ENCODE measurements at regions not wholly inside any gene's neighbourhood (a gene's known extent, or its start where the extent isn't known, plus 50 kb on each side); places are given as distances from the start of the nearest gene placed in this dataset.
"Not testable (repeated sequence)": the region's sequence is repeated elsewhere in the genome, so short reads cannot be mapped to it uniquely, and the experiment has no call there.

DNA sequence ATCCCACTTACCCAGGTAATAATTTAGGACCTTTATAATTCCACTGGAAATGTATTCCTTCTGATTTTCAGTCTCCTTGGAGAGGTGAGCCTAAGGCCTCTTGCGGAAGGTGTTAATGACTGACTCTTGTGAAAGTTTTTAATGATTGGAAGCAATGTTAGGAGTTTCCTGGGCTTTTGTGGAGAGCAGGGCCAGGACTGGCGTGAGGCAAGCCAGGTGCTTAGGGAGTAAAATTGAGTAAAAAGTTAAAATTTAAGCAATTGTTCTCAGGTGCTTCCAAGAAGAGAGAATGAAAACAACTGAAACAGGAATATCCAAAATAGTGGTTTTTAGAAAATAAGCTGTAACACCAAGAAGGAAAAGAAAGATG, 130.6 kb upstream of the TGFBR2 start:
- no peak for DNase-seq

DNA sequence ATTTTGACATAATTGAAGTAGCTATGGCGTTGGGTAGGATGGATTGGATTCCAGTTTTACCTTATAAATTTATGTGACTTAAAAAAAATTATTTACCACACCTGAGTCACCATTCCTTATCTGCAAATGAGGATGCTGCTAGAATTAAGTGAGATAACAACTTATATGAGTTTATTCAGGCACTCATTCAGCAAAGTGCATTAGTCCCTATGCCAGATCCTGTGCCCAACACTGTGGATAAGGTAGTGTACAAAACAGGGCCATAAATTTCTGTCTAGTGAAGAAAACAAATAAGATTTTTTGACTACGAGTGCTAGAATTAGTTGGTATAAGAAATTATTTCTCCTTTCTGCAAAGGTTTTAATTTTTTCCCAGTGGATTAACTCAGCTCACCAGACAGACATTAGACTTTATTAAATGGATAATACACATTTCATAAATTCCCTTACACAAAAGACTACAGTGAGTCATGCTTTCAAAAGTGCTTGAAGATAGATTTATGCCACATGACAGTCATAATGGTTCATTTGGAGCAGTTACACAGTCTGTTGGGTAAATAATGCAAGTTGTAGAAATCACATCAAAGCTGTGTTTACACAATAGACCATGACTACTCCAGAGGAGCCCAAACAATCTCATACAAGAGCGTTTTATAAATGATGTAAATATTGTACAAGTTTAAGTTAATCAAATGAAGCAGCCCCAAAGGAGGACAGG, 129.9 kb upstream of the TGFBR2 start:
- DNase-seq: no peak

DNA sequence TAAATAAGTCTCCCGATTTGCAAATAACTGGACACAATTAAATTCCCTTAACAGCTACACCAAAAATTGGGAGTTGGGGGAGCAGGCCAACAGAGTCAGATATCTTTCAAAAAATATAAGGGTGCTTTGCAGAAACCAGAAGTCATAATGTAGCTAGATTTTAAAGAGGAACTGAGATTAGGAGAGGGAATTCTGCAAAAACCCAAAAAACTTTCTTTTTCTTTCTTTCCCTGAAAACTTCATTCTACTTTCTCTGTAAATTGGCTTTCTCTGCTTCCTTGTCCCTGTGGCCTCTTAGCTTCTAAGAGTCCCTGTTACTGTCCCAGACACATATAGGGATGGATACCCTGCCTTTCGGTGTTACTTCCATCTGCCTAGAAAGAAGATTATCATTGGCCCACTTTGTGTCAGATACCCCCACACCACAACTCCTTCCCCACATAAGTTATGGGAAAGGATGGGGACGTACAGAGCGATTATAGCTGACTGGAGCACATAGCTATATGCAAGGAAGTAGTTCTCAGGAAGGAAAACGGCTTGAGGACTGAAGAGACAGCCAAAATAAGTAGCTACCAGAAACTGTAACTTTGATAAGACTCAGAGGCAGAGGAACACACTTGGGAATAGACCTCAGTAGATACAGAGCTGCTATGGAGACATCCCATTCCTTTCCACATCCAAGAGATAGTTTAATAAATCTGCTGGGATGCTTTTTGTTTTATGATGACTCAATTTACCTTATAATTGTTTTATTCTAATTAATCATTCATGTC, 129.1 kb upstream of the TGFBR2 start:
- no peak for DNase-seq

DNA sequence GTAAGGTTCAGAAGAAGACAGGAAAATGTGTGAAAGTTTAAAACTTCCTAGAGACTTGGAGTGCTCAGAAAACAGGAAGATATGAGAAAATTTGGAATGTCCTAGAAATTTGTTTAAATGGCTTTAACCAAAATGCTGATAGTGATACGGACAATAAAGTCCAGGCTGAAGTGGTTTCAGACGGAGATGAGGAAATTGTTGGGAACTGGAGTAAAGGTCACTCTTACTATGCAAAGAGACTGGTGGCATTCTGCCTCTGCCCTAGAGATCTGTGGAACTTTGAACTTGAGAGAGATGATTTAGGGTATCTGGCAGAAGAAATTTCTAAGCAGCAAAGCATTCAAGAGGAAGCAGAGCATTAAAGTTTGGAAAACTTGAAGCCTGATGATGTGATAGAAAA, 126.7 kb upstream of the TGFBR2 start:
- not testable (repeated sequence) for DNase-seq

DNA sequence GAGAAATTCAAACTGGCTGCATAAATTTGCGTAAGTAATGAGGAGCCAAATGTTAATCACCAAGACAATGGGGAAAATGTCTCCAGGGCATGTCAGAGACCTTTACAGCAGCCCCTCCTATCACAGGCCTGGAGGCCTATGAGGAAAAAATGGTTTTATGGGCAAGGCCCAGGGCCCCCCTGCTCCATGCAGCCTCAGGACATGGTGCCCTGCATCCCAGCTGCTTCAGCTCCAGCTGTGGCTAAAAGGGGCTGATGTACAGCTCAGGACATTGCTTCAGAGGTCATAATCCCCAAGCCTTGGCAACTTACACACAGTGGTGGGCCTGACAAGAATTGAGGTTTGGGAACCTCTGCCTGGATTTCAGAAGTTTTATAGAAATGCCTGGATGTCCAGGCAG, 126.2 kb upstream of the TGFBR2 start:
- DNase-seq: not testable (repeated sequence)

DNA sequence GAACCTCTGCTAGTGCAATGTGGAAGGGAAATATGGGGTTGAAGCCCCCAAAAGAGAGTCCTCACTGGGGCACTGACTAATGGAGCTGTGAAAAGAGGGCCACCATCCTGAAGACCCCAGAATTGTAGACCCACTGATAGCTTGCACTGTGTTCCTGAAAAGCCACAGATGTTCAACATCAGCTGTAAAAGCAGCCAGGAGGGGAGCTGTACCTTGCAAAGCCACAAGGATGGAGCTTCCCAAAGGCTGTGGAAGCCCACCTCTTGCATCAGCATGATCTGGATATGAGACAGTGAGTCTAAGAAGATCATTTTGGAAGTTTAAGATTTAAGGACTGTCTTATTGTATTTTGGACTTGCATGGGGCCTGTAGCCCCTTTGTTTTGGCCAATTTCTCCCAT, 125.8 kb upstream of the TGFBR2 start:
- DNase-seq: no peak

DNA sequence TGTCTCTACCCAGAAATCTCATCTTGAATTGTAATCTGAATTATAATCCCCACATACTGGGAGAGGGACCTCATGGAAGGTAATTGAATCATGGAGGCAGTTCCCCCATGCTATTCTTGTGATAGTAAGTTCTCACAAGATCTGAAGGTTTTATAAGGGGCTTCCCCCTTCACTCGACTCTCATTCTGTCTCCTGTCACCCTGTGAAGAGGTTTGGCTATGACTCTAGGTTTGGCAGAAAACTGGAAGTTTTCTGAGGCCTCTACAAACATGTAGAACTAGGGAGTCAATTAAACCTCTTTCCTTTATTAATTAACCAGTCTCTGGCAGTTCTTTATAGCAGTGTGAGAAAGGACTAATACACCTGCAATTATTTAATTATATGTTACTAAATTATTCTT, 125.2 kb upstream of the TGFBR2 start:
- DNase-seq: no peak

DNA sequence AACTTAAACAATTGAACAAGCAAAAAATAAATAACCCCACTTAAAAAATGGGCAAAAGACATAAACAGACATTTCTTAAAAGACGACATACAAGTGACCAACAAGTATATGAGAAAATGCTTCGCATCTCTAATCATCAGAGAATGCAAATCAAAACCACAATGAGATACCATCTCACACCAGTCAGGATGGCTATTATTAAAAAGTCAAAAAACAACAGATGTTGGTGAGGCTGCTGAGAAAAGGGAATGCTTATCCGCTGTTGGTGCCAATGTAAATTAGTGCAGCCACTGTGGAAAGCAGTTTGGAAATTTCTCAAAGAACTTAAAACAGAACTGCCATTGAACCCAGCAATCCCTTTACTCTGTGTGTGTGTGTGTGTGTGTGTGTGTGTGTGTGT, 122.2 kb upstream of the TGFBR2 start:
- not testable (repeated sequence) for DNase-seq

DNA sequence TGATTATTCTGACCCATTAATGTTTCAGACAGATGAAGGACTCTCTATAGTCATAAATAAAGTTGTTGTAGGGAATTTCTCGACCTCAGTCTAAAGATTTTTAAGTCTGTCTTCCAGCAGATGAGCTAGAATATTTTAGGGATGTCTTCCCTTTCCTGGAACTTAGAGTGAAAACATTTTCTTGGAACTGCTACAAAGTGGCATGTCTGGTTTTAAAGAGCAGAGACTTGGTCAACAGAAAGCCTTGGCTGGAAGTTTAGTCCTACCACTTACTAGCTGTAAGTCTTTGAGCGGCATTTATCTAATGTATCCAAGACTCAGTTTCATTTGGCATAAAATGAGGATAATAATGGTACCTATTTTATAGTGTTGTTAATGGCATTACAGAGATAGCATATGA, 120.0 kb upstream of the TGFBR2 start:
- no peak for DNase-seq

DNA sequence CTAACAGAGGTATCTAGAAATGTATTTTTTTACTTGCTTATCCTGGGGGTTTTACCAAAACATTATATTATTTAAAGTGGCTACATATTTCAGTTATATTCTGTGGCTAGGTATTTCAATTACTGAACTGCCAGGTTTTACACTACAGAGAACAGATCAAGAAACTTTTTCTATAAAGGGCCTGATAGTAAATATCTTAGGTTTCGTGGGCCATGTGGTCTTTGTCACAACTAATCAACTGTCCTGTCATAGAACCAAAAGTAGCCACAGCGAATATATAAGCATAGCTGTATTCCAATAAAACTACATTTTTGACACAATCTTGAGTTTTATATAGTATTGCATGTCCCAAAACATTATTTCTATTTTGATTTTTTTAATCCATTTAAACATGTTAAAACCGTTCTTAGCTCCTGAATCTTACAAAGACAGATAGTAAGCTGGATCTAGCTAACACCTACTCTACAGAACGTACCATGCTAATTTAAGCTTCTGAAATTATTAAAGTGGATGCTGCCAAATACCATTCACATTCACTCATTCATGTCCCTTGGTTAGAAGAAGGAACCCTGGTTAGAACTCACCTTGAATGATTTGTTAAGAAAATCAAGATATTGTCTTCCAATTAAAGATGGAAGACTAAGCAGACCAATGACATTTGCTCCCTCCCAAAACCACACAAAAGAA, 118.2 kb upstream of the TGFBR2 start:
- DNase-seq: no peak

DNA sequence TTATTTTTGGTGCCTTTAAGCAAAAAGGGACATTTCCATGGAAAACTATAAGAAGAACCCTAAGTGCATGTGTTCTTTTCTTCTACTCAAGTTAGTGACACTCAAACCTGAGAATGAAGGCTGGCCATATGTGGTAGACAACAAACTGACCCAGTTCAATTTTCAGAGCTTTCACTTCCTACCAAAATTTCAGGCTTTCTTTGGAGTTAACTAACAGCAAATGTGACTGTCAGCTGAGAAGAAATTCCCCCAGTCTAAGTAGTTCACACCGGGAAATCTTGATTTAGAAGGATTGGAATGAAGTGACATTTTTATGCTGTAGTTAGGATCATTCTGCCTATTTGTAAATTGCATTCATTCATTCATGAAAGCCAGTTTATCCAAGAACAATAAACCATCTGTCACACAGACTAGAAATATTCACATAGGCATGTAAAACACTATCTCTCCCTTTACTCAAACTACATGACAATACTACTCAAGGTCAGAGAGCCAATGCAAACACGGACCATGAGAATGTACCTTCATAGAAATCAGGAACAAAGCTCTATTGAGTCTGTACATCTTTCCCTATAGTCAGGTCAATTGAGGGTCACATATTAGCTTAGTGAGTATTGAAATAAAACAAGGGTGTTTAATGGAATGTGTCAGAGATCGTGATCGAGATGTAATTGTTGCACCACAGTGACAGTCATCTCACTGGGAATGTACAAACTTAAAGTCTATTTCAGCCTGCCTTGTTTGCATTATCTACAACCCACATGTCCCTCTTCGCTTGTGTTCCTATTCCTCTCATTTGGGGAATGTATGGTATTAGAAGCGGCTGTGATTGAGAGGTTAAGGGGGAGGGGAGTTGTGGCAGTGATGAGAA, 113.8 kb upstream of the TGFBR2 start:
- DNase-seq: no peak

DNA sequence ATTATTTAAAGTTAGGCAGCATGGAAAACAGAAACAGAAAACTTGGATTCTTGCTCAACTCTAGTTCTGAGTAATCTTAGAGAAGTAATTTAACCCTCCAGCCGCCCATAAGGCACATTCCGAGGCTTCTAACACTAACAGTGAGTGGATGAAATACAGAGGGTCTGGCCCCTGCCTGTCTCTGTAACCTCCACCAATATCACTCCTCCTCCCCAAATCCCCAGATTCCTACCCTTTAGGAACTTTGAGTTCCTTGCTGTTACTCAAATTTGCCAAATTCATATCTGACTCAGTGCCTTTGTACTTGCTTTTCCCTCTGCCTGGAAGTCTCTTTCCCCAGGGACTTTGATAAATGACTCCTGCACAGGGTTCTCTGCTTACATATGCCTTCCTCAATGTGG, 112.5 kb upstream of the TGFBR2 start:
- DNase-seq: no peak

DNA sequence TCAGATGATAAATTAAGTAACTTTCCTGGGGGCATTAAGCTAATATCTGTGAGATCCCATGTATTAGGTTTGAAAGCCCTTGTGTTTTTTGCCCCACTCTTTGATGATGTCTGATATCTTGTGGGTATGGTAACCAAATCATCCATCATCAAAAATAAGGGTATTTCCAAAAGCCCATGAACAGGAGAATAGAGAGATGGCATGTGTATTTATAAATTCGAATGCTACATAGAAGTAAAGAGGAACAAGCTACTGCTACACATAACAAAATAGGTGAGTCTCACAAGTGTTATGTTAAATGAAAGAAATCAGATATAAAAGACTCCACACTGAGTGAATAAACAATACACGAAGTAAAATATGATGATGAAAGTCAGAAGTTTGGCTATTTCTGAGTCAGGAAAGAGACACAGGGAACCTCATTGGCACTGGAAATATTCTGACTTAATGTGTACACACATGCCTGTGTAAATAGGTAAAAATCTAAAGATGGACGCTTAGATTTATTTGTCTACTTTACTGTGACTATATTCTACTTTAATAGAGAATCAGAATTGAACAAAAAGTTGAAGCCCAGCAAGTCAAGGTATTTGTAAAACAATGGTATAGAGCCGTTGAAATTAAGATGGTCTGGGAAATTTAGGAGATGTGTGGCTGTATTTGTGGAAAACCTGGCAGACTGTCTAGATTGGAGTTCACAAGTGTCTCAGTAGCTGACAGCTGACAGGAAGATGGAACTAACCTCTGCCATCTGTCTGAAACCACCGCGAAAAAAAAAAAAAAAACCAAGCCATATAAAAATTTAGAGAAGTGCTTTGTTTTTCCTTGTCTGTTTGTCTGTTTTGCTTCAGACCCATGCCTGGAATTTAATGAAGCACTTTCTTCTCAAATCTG, 111.0 kb upstream of the TGFBR2 start:
- DNase-seq: no peak

DNA sequence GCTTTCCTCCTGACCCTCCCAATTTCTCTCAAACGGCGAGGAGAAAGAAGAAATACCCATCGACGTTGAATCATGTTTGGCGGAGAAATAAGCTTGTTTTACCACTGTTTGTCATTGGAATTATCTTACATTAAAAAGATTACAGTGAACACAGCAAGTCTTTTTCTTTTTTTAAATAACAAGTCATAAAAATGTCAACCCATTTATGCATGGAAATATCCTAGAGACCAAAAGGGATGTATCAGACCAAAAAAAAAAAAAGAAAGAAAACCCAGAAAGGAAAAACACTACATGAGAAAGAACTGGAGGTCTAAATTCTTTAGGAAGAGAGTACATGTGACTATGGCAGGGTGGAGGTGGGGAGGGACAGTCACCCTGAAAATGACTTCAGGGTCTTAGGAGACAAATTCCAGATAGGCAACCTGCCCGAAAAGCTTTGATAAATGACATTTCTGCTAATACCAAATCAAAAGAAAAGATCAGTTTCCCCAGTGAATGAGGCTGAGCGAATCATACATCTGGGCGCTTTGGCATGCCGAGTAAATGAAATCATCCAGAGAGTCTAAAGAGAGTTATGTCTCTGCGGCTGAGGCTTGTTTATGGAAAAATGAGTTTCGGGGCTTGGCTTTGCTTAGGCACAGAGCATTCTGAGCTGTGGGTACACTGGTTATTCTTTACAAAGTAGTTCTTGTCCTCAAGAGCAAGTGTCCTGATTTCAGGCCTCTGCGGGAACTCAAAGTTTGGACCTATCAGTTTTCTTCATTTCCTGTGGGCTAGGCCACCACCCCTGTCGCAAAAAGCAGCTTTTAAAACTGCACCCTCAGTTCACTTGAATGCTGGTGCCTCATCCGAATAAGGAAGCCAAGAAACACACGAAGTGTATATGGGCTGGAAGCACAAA, 110.1 kb upstream of the TGFBR2 start:
- no peak for DNase-seq

DNA sequence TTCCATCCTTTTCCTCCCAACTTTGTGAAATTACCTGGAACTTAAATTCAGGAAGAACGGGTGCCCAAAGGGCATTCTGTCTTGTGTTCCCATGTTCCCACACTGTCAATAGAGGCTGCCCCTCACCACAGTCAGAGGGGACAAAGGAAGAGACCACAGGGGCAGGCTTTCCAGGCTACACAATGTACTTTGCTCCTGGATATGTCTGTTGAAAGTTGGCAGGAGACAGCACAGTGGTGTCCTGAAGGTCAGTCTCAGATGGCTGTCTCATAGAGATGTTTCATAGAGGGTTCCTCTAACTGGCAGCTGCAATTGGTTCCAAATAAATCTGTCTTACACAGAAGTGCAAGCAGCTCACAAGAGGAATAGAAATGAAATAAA, 107.8 kb upstream of the TGFBR2 start:
- no peak for DNase-seq

DNA sequence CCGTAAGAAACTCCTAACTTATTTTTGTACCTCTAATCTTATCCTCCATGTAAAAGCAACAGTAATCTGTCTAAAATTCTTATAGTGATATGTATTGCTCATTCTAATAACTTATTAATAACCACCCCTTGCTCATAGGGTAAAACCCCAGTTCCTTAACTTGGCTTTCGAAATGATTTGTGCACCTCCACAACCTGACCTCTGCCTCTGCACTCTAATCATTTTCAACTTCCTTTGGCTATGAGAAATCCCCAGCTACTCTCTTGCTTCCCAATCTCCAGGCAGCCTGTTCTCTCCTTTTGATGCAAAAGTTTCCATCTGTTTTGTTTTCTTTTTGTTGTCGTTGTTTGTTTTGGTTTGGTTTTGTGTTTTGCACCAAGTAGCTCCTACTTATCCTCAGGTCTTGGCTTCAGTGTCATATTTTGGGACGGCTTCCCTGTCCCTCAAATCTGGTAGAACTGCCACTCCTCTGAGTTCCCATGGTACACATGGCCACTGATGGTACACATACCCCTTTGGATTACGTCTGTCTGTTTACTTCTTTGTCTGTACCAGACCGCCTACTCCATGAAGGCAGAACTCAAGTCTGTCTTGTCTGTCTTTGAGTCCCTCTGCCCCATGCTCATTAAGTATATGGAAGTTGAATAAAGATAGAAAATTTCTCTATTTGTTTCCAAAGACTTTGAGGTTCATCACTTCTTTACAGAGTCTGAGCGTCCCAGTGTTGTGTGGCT, 105.6 kb upstream of the TGFBR2 start:
- no peak for DNase-seq

DNA sequence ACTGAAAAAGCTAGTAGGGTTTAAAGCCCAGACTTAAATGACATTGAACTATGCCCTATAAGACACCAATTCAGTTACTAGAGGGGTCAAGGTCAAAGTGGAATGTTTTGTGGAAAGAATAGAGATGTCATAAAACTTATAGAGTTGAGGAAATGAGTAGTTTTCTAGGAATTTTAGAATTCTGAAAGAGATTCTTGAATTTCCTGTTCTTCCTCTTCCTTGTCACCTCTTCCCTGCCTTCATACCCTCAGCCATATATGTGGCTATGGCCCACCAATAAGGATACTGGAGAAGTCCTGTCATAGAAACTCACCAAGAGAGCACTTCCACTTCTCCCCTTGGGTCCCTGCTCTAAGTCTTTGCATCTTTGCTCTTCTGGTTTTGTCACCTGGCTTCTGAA, 104.9 kb upstream of the TGFBR2 start:
- DNase-seq: no peak

DNA sequence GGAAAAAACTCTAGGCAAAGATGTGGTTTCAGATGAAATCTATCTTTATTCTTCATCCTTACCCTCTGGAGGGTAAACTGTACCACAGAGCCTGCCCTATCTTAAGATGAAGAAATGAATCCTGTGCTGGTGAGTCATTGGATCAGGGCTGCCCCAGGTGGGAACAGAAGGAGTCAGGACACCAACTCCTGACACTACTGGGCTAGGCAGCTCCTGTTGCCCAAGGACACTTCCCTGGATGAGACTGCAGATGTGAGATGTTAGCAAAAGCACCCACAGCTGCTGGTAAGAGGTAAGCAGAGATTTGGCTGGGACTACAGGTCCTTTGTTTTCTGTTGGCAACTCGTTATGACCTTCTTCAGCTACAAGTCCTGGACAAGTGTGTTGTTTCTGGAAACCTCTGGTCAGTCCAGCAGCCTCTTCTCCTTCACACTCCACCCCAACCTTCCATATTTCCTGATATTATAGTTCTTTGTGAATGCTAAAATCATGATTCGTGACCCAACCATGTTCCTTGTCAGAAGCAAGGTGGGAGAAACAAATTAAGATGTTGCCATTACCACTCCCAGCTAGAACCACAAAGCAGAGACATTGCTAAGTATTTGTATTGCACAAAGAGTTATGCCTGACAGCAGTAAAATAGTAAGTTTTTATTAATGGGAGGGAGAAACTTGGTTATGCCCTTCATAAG, 104.2 kb upstream of the TGFBR2 start:
- no peak for DNase-seq

DNA sequence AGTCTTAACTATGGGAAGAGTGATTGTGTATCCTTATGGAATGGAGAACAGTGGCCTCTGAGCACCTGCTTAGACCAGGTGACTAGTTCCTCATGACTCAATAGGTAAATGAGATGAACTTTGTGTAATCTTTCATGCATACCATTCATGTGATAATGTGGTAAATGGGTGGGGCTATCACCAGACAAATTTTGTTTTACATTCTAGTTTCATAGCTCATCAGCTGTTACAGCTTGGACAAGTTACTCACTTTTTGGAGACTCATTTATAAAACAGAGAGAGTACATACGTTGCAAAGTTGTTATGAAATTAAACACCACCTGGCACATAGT, 103.7 kb upstream of the TGFBR2 start:
- no peak for DNase-seq

DNA sequence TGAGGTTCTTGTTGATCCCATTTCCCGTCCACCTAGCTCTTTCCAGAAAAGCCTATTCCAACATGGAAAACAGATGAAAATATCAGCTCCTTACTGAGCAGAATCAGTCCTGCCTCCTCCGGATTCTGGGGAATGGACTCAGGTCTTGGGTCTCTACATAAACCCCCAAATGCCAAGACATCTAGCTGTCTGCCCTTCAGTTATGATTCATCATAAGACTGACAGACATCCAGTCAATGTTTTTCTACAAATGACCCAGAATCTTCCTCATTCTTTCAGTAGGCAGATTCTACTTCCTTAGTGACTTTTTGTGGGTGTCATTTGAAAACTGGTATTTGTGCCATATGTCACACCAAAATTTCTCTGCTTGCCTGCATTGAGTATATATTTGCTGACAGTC, 103.0 kb upstream of the TGFBR2 start:
- no peak for DNase-seq

All from NCI-H2081 (cell line).